GM23338 (cell line): ENCODE measurements at regions not wholly inside any gene's neighbourhood (a gene's known extent, or its start where the extent isn't known, plus 50 kb on each side); places are given as distances from the start of the nearest gene placed in this dataset.

Experiments used
- CREB1 ChIP-seq: fragments of 250-450 bp; sonication (Bioruptor Pico); IDR thresholded peaks from 2 replicates; pipeline ENCODE4 v1.5.0; 2020; ENCODE audit warnings: low read depth, mild to moderate bottlenecking, moderate library complexity
- CTCF ChIP-seq, 2 experiments: fragments of 200-600 bp in 1 of 2; sonication (generic) in 1 of 2; conservative IDR thresholded peaks; 2 replicates each; pipeline versions ENCODE4 v1.5.1 to v1.6.1; 2016 to 2017; ENCODE audit warnings: antibody characterized with exemption in 2 of 2, low read depth in 2 of 2, mild to moderate bottlenecking in 2 of 2, moderate library complexity in 1 of 2
- ETS1 ChIP-seq: IDR thresholded peaks from 2 replicates; pipeline ENCODE4 v1.6.1; 2016; ENCODE audit warnings: antibody characterized with exemption
- EZH2 ChIP-seq: fragments of 200-600 bp; sonication (generic); IDR thresholded peaks from one replicate; pipeline ENCODE4 v1.8.0; 2017; ENCODE audit warnings: antibody characterized with exemption, mild to moderate bottlenecking, low read depth; ENCODE audit not compliant: unreplicated experiment
- EZH2phosphoT487 ChIP-seq: fragments of 200-600 bp; sonication (generic); IDR thresholded peaks from one replicate; pipeline ENCODE4 v1.8.1; 2018; ENCODE audit warnings: antibody characterized with exemption; ENCODE audit not compliant: unreplicated experiment
- JUNB ChIP-seq: IDR thresholded peaks from one replicate; pipeline ENCODE4 v1.6.1; 2016; ENCODE audit warnings: antibody characterized with exemption; ENCODE audit not compliant: unreplicated experiment
- NANOG ChIP-seq: IDR thresholded peaks from 2 replicates; pipeline ENCODE4 v1.6.1; 2016; ENCODE audit warnings: antibody characterized with exemption, borderline replicate concordance
- POLR2AphosphoS5 ChIP-seq: IDR thresholded peaks from 2 replicates; pipeline ENCODE4 v1.6.1; 2016; ENCODE audit warnings: antibody characterized with exemption, low read depth
- REST ChIP-seq: IDR thresholded peaks from one replicate; pipeline ENCODE4 v1.6.1; 2018; ENCODE audit warnings: antibody characterized with exemption; ENCODE audit not compliant: unreplicated experiment
- STAT1 ChIP-seq: IDR thresholded peaks from one replicate; pipeline ENCODE4 v1.6.1; 2016; ENCODE audit warnings: antibody characterized with exemption; ENCODE audit not compliant: unreplicated experiment
- ZNF114 ChIP-seq: fragments of 250-450 bp; sonication (Bioruptor Pico); IDR thresholded peaks from 2 replicates; pipeline ENCODE4 v1.5.0; 2020; ENCODE audit warnings: mild to moderate bottlenecking, moderate library complexity
- ZNF331 ChIP-seq: fragments of 250-450 bp; sonication (Bioruptor Pico); IDR thresholded peaks from 2 replicates; pipeline ENCODE4 v1.5.0; 2020; ENCODE audit warnings: low read depth, mild to moderate bottlenecking, moderate library complexity
- ZNF462 ChIP-seq: fragments of 250-450 bp; sonication (Bioruptor Pico); IDR thresholded peaks from 2 replicates; pipeline ENCODE4 v1.5.0; 2020; ENCODE audit warnings: mild to moderate bottlenecking, moderate library complexity

- TF ChIP-seq CTCF (conservative IDR thresholded peaks at IDR 0.05; ENCODE audit: low read depth in 2 of 2) (no peak), CREB1 (no peak), POLR2AphosphoS5 (no peak), REST (no peak), EZH2 (no peak), EZH2phosphoT487 (no peak), ZNF331 (CRISPR knock-in tag) (no peak), JUNB (no peak), ZNF114 (CRISPR knock-in tag) (no peak), ETS1 (no peak), STAT1 (no peak), NANOG (no peak), ZNF462 (no peak)
Measured at GRCh38 chr16:86211265-86211664, 299.1 kb upstream of the FOXF1 start.
